ENCODE measurements at regions not wholly inside any gene's neighbourhood (a gene's known extent, or its start where the extent isn't known, plus 50 kb on each side); places are given as distances from the start of the nearest gene placed in this dataset.

GRCh38 chr10:118537623-118538022 lies 57.8 kb downstream of the PRLHR start:
- no peak for DNase-seq

- DNase-seq, result no peak
Measured at GRCh38 chr10:118534136-118534535, 61.3 kb downstream of the PRLHR start.

GRCh38 chr10:118531105-118531852 lies 64.2 kb downstream of the PRLHR start:
- no peak for DNase-seq

GRCh38 chr10:118528426-118528825 lies 67.0 kb downstream of the PRLHR start:
- DNase-seq, result no peak

- no peak for DNase-seq
Measured at GRCh38 chr10:118523775-118524174, 71.7 kb downstream of the PRLHR start.

- DNase-seq, result no peak
Measured at GRCh38 chr10:118522791-118523498, 72.5 kb downstream of the PRLHR start.

GRCh38 chr10:118521415-118522117 lies 73.9 kb downstream of the PRLHR start:
- no peak for DNase-seq

GRCh38 chr10:118520116-118520742 lies 75.2 kb downstream of the PRLHR start:
- DNase-seq, result no peak

GRCh38 chr10:118518095-118518494 lies 77.4 kb downstream of the PRLHR start:
- no peak for DNase-seq

- no peak for DNase-seq
Measured at GRCh38 chr10:118516716-118517115, 78.7 kb downstream of the PRLHR start.

- DNase-seq, result no peak
Measured at GRCh38 chr10:118513174-118513573, 82.3 kb downstream of the PRLHR start.

- DNase-seq, result no peak
Measured at GRCh38 chr10:118511711-118512110, 83.7 kb downstream of the PRLHR start.

- DNase-seq, result no peak
Measured at GRCh38 chr10:118508863-118509262, 86.6 kb downstream of the PRLHR start.

GRCh38 chr10:118508355-118508754 lies 87.1 kb downstream of the PRLHR start:
- DNase-seq, result no peak

- no peak for DNase-seq
Measured at GRCh38 chr10:118506671-118507590, 88.5 kb downstream of the PRLHR start.

GRCh38 chr10:118505363-118505762 lies 90.1 kb downstream of the PRLHR start:
- DNase-seq, result no peak

- no peak for DNase-seq
Measured at GRCh38 chr10:118504467-118505205, 90.8 kb downstream of the PRLHR start.

- no peak for DNase-seq
Measured at GRCh38 chr10:118504044-118504443, 91.4 kb downstream of the PRLHR start.

- no peak for DNase-seq
Measured at GRCh38 chr10:118503192-118503591, 92.3 kb downstream of the PRLHR start.

GRCh38 chr10:118501637-118502440 lies 93.6 kb downstream of the PRLHR start:
- no peak for DNase-seq

- DNase-seq, result no peak
Measured at GRCh38 chr10:118501171-118501570, 94.3 kb downstream of the PRLHR start.
